Parathyroid adenoma (tissue), 2 donors: ENCODE measurements at regions not wholly inside any gene's neighbourhood (a gene's known extent, or its start where the extent isn't known, plus 50 kb on each side); places are given as distances from the start of the nearest gene placed in this dataset.

Experiments used
- H2AFZ ChIP-seq: fragments of 300-600 bp; sonication (generic); one replicate; pipeline ENCODE4 v1.7.0; 2017; ENCODE audit warnings: antibody characterized with exemption, mild to moderate bottlenecking
- H3K27ac ChIP-seq: fragments of 300-600 bp; sonication (generic); one replicate; pipeline ENCODE4 v1.7.0; 2017
- H3K27me3 ChIP-seq: fragments of 300-600 bp; sonication (generic); one replicate; pipeline ENCODE4 v1.7.0; 2017; ENCODE audit warnings: low read length; ENCODE audit not compliant: control insufficient read depth, insufficient read depth
- H3K36me3 ChIP-seq: fragments of 300-600 bp; sonication (generic); one replicate; pipeline ENCODE4 v1.7.0; 2017; ENCODE audit warnings: low read length; ENCODE audit not compliant: control insufficient read depth, insufficient read depth
- H3K4me1 ChIP-seq: fragments of 300-600 bp; sonication (generic); one replicate; pipeline ENCODE4 v1.7.0; 2017; ENCODE audit warnings: control low read depth
- H3K4me2 ChIP-seq: fragments of 300-600 bp; sonication (generic); one replicate; pipeline ENCODE4 v1.7.0; 2017; ENCODE audit warnings: low read length
- H3K4me3 ChIP-seq: fragments of 300-600 bp; sonication (generic); one replicate; pipeline ENCODE4 v1.7.0; 2017; ENCODE audit warnings: low read depth, low read length
- H3K79me2 ChIP-seq: fragments of 300-600 bp; sonication (generic); one replicate; pipeline ENCODE4 v1.7.0; 2017; ENCODE audit warnings: control low read depth
- H3K9ac ChIP-seq: fragments of 300-600 bp; sonication (generic); one replicate; pipeline ENCODE4 v1.7.0; 2017; ENCODE audit warnings: mild to moderate bottlenecking
- H3K9me3 ChIP-seq: fragments of 300-600 bp; sonication (generic); one replicate; pipeline ENCODE4 v1.7.0; 2017; ENCODE audit warnings: low read length; ENCODE audit not compliant: control insufficient read depth
- TF ChIP-seq, protein P1 (sequence below): fragments of 300-600 bp; sonication (generic); IDR thresholded peaks from one replicate; pipeline ENCODE4 v1.7.0; 2017; ENCODE audit warnings: antibody characterized with exemption, mild to moderate bottlenecking
- donor health status: primary hyperparathyroidism.

DNA sequence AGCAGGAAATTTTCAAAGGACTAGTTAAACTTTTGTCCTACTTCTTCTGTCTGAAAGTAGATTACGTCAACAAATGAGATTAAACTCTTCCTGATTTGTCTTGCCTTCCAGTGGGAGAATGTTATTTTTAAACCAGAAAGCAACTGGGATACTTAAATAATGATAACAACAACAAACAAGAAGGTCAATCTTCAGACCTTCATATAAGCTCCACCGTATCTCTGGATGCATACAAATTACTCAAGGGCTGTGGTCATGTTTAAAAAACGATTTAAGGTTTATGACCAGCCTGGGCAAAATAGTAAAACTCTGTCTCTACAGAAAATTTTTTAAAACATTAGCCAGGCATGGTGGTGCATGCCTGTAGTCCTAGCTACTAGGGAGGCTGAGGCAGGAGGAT, 145.3 kb upstream of the NPHP3 start:
- Histone ChIP-seq H3K36me3 (no peaks in the 10 kb centered on the region), H2AFZ (no peak overlapping the region), H3K79me2 (no peaks in the 10 kb centered on the region), H3K4me1 (no peaks in the 10 kb centered on the region), H3K4me2 (no peak overlapping the region), H3K9ac (no peak overlapping the region), H3K27me3 (no peaks in the 10 kb centered on the region), H3K27ac (no peak overlapping the region), H3K9me3 (no peaks in the 10 kb centered on the region), H3K4me3 (no peak overlapping the region)
- TF ChIP-seq, protein P1, sequence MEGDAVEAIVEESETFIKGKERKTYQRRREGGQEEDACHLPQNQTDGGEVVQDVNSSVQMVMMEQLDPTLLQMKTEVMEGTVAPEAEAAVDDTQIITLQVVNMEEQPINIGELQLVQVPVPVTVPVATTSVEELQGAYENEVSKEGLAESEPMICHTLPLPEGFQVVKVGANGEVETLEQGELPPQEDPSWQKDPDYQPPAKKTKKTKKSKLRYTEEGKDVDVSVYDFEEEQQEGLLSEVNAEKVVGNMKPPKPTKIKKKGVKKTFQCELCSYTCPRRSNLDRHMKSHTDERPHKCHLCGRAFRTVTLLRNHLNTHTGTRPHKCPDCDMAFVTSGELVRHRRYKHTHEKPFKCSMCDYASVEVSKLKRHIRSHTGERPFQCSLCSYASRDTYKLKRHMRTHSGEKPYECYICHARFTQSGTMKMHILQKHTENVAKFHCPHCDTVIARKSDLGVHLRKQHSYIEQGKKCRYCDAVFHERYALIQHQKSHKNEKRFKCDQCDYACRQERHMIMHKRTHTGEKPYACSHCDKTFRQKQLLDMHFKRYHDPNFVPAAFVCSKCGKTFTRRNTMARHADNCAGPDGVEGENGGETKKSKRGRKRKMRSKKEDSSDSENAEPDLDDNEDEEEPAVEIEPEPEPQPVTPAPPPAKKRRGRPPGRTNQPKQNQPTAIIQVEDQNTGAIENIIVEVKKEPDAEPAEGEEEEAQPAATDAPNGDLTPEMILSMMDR = no peak

- H3K4me1 ChIP-seq = peaks cover 6% of the 10 kb centered on the region
- TF ChIP-seq, protein P1 = no peak
- no peaks in the 10 kb centered on the region for H3K27me3 ChIP-seq
- H3K36me3 ChIP-seq = no peaks in the 10 kb centered on the region
- no peak overlapping the region for H3K9ac ChIP-seq
- no peak overlapping the region for H3K27ac ChIP-seq
- H3K9me3 ChIP-seq = no peaks in the 10 kb centered on the region
- H3K79me2 ChIP-seq = no peaks in the 10 kb centered on the region
- H3K4me3 ChIP-seq = no peak overlapping the region
- H3K4me2 ChIP-seq = no peak overlapping the region
- H2AFZ ChIP-seq = no peak overlapping the region
These were observed 135.1 kb upstream of the NPHP3 start for GRCh38 chr3:132857317-132857716.

DNA sequence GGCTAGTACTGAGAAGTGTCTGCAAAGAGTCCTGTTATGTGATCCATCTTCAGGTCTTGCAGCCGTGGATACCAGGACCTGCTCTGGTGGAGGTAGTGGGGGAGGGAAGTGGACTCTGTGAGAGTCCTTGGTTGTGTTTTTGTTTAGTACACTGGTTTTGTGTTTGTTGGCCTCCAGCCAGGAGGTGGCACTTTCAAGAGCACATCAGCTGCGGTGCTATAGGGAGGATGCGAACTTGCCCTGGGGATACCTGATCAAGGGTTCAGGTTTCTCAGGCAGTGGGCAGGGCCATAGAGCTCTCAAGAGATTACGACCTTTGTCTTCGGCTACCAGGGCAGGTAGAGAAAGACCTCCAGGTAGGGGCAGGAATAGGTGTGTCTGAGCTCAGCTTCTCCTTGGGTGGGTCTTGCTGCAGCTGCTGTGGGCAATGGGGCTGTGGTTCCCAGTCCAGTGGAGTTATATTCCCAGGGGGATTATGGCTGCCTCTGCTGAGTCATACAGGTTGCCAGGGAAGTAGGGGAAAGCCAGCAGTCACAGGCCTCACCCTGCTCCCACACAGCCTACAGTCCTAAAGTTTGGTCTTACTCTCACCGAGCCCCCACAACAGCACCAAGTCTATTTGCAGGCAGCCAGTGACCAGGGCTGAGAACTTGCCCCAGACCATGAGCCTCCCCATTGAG, 132.8 kb upstream of the NPHP3 start:
- H2AFZ ChIP-seq = no peak overlapping the region
- no peak overlapping the region for H3K9ac ChIP-seq
- no peaks in the 10 kb centered on the region for H3K27me3 ChIP-seq
- no peak overlapping the region for H3K4me3 ChIP-seq
- TF ChIP-seq, protein P1 = no peak
- peaks cover 6% of the 10 kb centered on the region for H3K4me1 ChIP-seq
- H3K9me3 ChIP-seq = no peaks in the 10 kb centered on the region
- H3K36me3 ChIP-seq = no peaks in the 10 kb centered on the region
- H3K4me2 ChIP-seq = no peak overlapping the region
- H3K27ac ChIP-seq = no peak overlapping the region
- H3K79me2 ChIP-seq = no peaks in the 10 kb centered on the region

DNA sequence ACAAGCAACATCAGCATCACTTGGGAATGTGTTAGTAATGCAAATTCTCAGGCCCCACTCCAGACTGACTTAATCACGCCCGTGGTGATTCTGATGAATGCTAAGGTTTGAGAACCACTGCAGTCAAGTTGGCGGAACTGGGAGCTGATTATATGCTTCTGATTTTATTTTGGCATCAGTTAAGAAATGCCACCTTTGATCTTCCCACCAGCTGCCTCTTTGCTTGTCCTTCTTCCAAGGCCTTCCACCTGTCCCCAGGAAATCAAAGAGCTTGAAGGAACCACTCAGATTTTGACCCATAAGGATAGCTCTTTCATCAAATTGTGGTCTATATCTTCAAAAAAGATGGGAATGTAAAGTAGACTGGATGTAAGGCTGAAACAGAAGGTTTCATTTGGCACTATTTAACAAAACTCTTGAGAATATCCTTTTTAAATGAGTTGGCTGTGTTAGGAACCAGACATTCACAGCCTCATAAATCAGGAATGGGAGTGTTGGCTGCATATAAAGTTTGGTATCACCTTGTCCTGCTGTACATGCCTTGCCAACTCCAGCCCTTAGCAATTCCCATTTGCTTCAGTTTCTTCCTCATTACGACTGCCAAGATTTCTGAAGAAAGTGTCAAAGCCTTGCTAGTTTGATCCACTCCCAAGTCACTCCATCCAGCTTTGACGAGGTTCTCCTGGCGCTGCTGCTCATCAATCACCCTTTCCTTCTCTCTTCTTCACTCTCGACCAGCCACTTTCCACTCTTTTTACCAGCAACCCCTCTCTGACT, 125.8 kb upstream of the NPHP3 start:
- H3K27ac ChIP-seq = no peak overlapping the region
- H2AFZ ChIP-seq = no peak overlapping the region
- H3K9me3 ChIP-seq = no peaks in the 10 kb centered on the region
- no peak overlapping the region for H3K4me3 ChIP-seq
- no peak overlapping the region for H3K9ac ChIP-seq
- H3K4me2 ChIP-seq = no peak overlapping the region
- no peaks in the 10 kb centered on the region for H3K4me1 ChIP-seq
- TF ChIP-seq, protein P1 = no peak
- H3K36me3 ChIP-seq = no peaks in the 10 kb centered on the region
- H3K27me3 ChIP-seq = no peaks in the 10 kb centered on the region
- no peaks in the 10 kb centered on the region for H3K79me2 ChIP-seq
